GM23338 (cell line): ENCODE measurements at regions not wholly inside any gene's neighbourhood (a gene's known extent, or its start where the extent isn't known, plus 50 kb on each side); places are given as distances from the start of the nearest gene placed in this dataset.

Experiments used
- ATAC-seq: fragments of 200-7000 bp; cut with Tn5 transposase; 3 replicates; pipeline ENCODE4 v1.9.1; 2020
- DNase-seq: peaks from one replicate; pipeline ENCODE4 v3.0.0-alpha.2; 2015; ENCODE audit warnings: low spot score
- H2AFZ ChIP-seq: fragments of 200-600 bp; sonication (generic); 2 replicates; pipeline ENCODE4 v1.8.0; 2016; ENCODE audit warnings: antibody characterized with exemption, mild to moderate bottlenecking, moderate library complexity
- H3F3A ChIP-seq: fragments of 200-600 bp; sonication (generic); replicated peaks from 2 replicates; pipeline ENCODE4 v1.8.0; 2017; ENCODE audit warnings: antibody characterized with exemption, mixed run types, low read depth
- H3K27ac ChIP-seq: fragments of 200-600 bp; sonication (generic); 2 replicates; pipeline ENCODE4 v1.6.1; 2016; ENCODE audit warnings: low read depth
- H3K27me3 ChIP-seq: fragments of 200-600 bp; sonication (generic); 2 replicates; pipeline ENCODE4 v1.8.0; 2016; ENCODE audit warnings: mild to moderate bottlenecking, mixed run types, moderate library complexity; ENCODE audit not compliant: insufficient read depth
- H3K36me3 ChIP-seq: fragments of 200-600 bp; sonication (generic); 2 replicates; pipeline ENCODE4 v1.8.0; 2016; ENCODE audit warnings: mild to moderate bottlenecking; ENCODE audit not compliant: insufficient read depth
- H3K4me1 ChIP-seq: fragments of 200-600 bp; sonication (generic); 2 replicates; pipeline ENCODE4 v1.8.0; 2016; ENCODE audit warnings: mild to moderate bottlenecking, moderate library complexity; ENCODE audit not compliant: insufficient read depth
- H3K4me2 ChIP-seq: fragments of 200-600 bp; sonication (generic); 2 replicates; pipeline ENCODE4 v1.7.1; 2017; ENCODE audit warnings: mixed run types
- H3K4me3 ChIP-seq: fragments of 200-600 bp; sonication (generic); 2 replicates; pipeline ENCODE4 v1.6.1; 2016; ENCODE audit warnings: mixed run types
- H3K79me2 ChIP-seq: fragments of 200-600 bp; sonication (generic); replicated peaks from 2 replicates; pipeline ENCODE4 v1.8.0; 2017; ENCODE audit warnings: mild to moderate bottlenecking; ENCODE audit not compliant: insufficient read depth
- H3K9me2 ChIP-seq: fragments of 200-600 bp; sonication (generic); 2 replicates; pipeline ENCODE4 v1.8.0; 2017; ENCODE audit not compliant: insufficient read depth
- H4K20me1 ChIP-seq: fragments of 200-600 bp; sonication (generic); replicated peaks from 2 replicates; pipeline ENCODE4 v1.8.0; 2017; ENCODE audit warnings: mild to moderate bottlenecking; ENCODE audit not compliant: insufficient read depth
- H3K27ac Mint-ChIP-seq: 2 replicates; pipeline ENCODE4 v1.8.0; 2020; ENCODE audit warnings: inconsistent platforms, mild to moderate bottlenecking, moderate library complexity, mixed read lengths
- H3K27me3 Mint-ChIP-seq: 3 replicates; pipeline ENCODE4 v1.8.0; 2022; ENCODE audit warnings: low read depth, mild to moderate bottlenecking, moderate library complexity, mixed read lengths, inconsistent platforms; ENCODE audit not compliant: insufficient read depth, poor library complexity
- H3K36me3 Mint-ChIP-seq: 3 replicates; pipeline ENCODE4 v1.8.0; 2021; ENCODE audit warnings: low read depth, mild to moderate bottlenecking, inconsistent platforms, moderate library complexity, mixed read lengths
- H3K4me1 Mint-ChIP-seq: 3 replicates; pipeline ENCODE4 v1.8.0; 2020; ENCODE audit warnings: mild to moderate bottlenecking, inconsistent platforms, mixed read lengths
- H3K4me3 Mint-ChIP-seq: 3 replicates; pipeline ENCODE4 v1.8.0; 2021; ENCODE audit warnings: moderate library complexity, mild to moderate bottlenecking, inconsistent platforms, mixed read lengths
- H3K9me3 Mint-ChIP-seq: 3 replicates; pipeline ENCODE4 v1.8.0; 2020; ENCODE audit warnings: moderate library complexity, mild to moderate bottlenecking, inconsistent platforms, mixed read lengths
- CREB1 ChIP-seq: fragments of 250-450 bp; sonication (Bioruptor Pico); IDR thresholded peaks from 2 replicates; pipeline ENCODE4 v1.5.0; 2020; ENCODE audit warnings: low read depth, mild to moderate bottlenecking, moderate library complexity
- ETS1 ChIP-seq: IDR thresholded peaks from 2 replicates; pipeline ENCODE4 v1.6.1; 2016; ENCODE audit warnings: antibody characterized with exemption
- EZH2 ChIP-seq: fragments of 200-600 bp; sonication (generic); IDR thresholded peaks from one replicate; pipeline ENCODE4 v1.8.0; 2017; ENCODE audit warnings: antibody characterized with exemption, mild to moderate bottlenecking, low read depth; ENCODE audit not compliant: unreplicated experiment
- JUNB ChIP-seq: IDR thresholded peaks from one replicate; pipeline ENCODE4 v1.6.1; 2016; ENCODE audit warnings: antibody characterized with exemption; ENCODE audit not compliant: unreplicated experiment
- NANOG ChIP-seq: IDR thresholded peaks from 2 replicates; pipeline ENCODE4 v1.6.1; 2016; ENCODE audit warnings: antibody characterized with exemption, borderline replicate concordance
- POLR2AphosphoS5 ChIP-seq: IDR thresholded peaks from 2 replicates; pipeline ENCODE4 v1.6.1; 2016; ENCODE audit warnings: antibody characterized with exemption, low read depth
- STAT1 ChIP-seq: IDR thresholded peaks from one replicate; pipeline ENCODE4 v1.6.1; 2016; ENCODE audit warnings: antibody characterized with exemption; ENCODE audit not compliant: unreplicated experiment
- ZNF114 ChIP-seq: fragments of 250-450 bp; sonication (Bioruptor Pico); IDR thresholded peaks from 2 replicates; pipeline ENCODE4 v1.5.0; 2020; ENCODE audit warnings: mild to moderate bottlenecking, moderate library complexity
- TF ChIP-seq, protein P1 (sequence below), 2 experiments: fragments of 200-600 bp in 1 of 2; sonication (generic) in 1 of 2; conservative IDR thresholded peaks; 2 replicates each; pipeline versions ENCODE4 v1.5.1 to v1.6.1; 2016 to 2017; ENCODE audit warnings: antibody characterized with exemption in 2 of 2, low read depth in 2 of 2, mild to moderate bottlenecking in 2 of 2, moderate library complexity in 1 of 2
- TF ChIP-seq, protein P2 (sequence below): IDR thresholded peaks from one replicate; pipeline ENCODE4 v1.6.1; 2018; ENCODE audit warnings: antibody characterized with exemption; ENCODE audit not compliant: unreplicated experiment

GRCh38 chr12:65613692-65614091 is 210.6 kb upstream of the HMGA2 start (continued):
- TF ChIP-seq NANOG (no peak), ZNF114 (CRISPR knock-in tag) (no peak), JUNB (no peak)

DNA sequence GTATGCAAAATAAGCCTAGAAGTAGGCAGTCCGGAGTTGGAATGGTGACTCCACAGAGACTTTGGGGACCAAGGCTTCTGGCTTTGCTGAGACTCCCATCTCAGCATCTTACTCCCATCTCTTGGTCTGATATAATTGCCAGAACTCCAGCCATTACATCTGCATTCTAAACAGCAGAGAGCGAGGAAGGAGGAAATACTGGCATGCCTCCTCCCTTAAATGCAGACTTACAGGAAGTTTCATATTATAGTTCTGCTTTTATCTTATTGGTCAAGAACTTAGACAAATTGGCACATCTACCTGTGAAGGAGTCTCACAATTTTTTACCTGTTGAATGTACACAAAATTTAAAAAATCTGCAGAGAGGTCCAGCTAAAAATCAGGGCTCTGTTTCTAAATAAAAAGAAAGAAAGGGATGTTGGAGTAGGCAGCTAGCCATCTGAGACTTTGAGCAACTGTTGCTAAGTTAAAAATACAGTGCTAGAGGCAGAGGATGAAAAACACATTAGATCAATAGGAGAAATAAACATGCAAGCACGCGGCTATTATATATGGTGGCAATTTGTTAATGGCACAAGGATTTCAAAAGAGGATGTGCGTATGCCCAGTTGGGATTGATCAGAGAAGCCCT is 209.9 kb upstream of the HMGA2 start:
- H3K9me3 Mint-ChIP-seq, result no peaks in the 10 kb centered on the region
- H3K4me3 ChIP-seq, result no peak overlapping the region
- H3K27me3 Mint-ChIP-seq, result peaks cover 6% of the 10 kb centered on the region
- H3K27me3 ChIP-seq, result no peaks in the 10 kb centered on the region
- peaks cover 10% of the 10 kb centered on the region for H3K4me1 Mint-ChIP-seq
- no peak for DNase-seq
- H3K4me2 ChIP-seq, result no peak overlapping the region
- H3K36me3 ChIP-seq, result no peaks in the 10 kb centered on the region
- no peak overlapping the region for H3K27ac Mint-ChIP-seq
- ATAC-seq, result no peak
- no peak overlapping the region for H3K27ac ChIP-seq
- H3K79me2 ChIP-seq, result no peaks in the 10 kb centered on the region
- H2AFZ ChIP-seq, result no peak overlapping the region
- no peak overlapping the region for H3K4me3 Mint-ChIP-seq
- H3K36me3 Mint-ChIP-seq, result no peaks in the 10 kb centered on the region
- TF ChIP-seq JUNB, result no peak
- no peak for TF ChIP-seq STAT1
- no peak for TF ChIP-seq POLR2AphosphoS5
- TF ChIP-seq CREB1 (CRISPR knock-in tag), result no peak
- TF ChIP-seq, protein P1, sequence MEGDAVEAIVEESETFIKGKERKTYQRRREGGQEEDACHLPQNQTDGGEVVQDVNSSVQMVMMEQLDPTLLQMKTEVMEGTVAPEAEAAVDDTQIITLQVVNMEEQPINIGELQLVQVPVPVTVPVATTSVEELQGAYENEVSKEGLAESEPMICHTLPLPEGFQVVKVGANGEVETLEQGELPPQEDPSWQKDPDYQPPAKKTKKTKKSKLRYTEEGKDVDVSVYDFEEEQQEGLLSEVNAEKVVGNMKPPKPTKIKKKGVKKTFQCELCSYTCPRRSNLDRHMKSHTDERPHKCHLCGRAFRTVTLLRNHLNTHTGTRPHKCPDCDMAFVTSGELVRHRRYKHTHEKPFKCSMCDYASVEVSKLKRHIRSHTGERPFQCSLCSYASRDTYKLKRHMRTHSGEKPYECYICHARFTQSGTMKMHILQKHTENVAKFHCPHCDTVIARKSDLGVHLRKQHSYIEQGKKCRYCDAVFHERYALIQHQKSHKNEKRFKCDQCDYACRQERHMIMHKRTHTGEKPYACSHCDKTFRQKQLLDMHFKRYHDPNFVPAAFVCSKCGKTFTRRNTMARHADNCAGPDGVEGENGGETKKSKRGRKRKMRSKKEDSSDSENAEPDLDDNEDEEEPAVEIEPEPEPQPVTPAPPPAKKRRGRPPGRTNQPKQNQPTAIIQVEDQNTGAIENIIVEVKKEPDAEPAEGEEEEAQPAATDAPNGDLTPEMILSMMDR (conservative IDR thresholded peaks at IDR 0.05; ENCODE audit: low read depth in 2 of 2), result no peak
- no peak for TF ChIP-seq ETS1
- no peaks in the 10 kb centered on the region for H3K9me2 ChIP-seq
- no peaks in the 10 kb centered on the region for H4K20me1 ChIP-seq
- peaks cover 7% of the 10 kb centered on the region; the same call in 1 of the 2 replicates for H3K4me1 ChIP-seq
- no peaks in the 10 kb centered on the region for H3F3A ChIP-seq

DNA sequence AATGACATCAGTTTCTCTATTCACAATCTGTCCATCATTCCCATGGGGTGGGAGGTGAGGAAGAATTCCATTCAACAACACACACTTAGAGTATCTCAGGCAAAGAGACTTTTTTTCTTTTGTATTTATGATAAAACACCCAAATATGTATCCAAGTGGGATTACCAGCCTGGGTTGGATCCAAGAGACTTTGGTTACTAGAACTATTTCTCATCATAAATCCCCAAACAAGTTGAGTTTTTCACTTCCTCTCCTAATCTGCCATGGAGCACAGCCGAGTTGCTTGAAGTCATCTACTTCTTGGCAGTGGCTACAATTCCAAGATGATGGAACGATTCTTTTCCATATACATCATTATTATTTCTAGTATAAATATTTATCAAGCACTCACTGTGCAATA is 209.2 kb upstream of the HMGA2 start:
- H3K4me2 ChIP-seq, result no peak overlapping the region
- Mint-ChIP-seq H3K27ac (no peak overlapping the region), H3K27me3 (peaks cover 6% of the 10 kb centered on the region), H3K36me3 (no peaks in the 10 kb centered on the region), H3K4me1 (peaks cover 10% of the 10 kb centered on the region), H3K4me3 (no peak overlapping the region), H3K9me3 (no peaks in the 10 kb centered on the region)
- no peaks in the 10 kb centered on the region for H3K9me2 ChIP-seq
- no peak for DNase-seq
- H3K27ac ChIP-seq, result no peak overlapping the region
- H3K79me2 ChIP-seq, result no peaks in the 10 kb centered on the region
- TF ChIP-seq, protein P2, sequence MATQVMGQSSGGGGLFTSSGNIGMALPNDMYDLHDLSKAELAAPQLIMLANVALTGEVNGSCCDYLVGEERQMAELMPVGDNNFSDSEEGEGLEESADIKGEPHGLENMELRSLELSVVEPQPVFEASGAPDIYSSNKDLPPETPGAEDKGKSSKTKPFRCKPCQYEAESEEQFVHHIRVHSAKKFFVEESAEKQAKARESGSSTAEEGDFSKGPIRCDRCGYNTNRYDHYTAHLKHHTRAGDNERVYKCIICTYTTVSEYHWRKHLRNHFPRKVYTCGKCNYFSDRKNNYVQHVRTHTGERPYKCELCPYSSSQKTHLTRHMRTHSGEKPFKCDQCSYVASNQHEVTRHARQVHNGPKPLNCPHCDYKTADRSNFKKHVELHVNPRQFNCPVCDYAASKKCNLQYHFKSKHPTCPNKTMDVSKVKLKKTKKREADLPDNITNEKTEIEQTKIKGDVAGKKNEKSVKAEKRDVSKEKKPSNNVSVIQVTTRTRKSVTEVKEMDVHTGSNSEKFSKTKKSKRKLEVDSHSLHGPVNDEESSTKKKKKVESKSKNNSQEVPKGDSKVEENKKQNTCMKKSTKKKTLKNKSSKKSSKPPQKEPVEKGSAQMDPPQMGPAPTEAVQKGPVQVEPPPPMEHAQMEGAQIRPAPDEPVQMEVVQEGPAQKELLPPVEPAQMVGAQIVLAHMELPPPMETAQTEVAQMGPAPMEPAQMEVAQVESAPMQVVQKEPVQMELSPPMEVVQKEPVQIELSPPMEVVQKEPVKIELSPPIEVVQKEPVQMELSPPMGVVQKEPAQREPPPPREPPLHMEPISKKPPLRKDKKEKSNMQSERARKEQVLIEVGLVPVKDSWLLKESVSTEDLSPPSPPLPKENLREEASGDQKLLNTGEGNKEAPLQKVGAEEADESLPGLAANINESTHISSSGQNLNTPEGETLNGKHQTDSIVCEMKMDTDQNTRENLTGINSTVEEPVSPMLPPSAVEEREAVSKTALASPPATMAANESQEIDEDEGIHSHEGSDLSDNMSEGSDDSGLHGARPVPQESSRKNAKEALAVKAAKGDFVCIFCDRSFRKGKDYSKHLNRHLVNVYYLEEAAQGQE, result no peak
- no peak for TF ChIP-seq STAT1
- no peak for TF ChIP-seq POLR2AphosphoS5
- TF ChIP-seq CREB1 (CRISPR knock-in tag), result no peak
- TF ChIP-seq ETS1, result no peak
- TF ChIP-seq EZH2, result no peak
- no peak for TF ChIP-seq JUNB
- no peak for ATAC-seq
- no peak overlapping the region for H3K4me3 ChIP-seq
- H2AFZ ChIP-seq, result no peak overlapping the region
- no peaks in the 10 kb centered on the region for H3K36me3 ChIP-seq
- H3K27me3 ChIP-seq, result no peaks in the 10 kb centered on the region
- H3F3A ChIP-seq, result no peaks in the 10 kb centered on the region
- H4K20me1 ChIP-seq, result no peaks in the 10 kb centered on the region
- peaks cover 7% of the 10 kb centered on the region; the same call in 1 of the 2 replicates for H3K4me1 ChIP-seq
